Loucy (cell line): ENCODE measurements at regions not wholly inside any gene's neighbourhood (a gene's known extent, or its start where the extent isn't known, plus 50 kb on each side); places are given as distances from the start of the nearest gene placed in this dataset.
"Not testable (repeated sequence)": the region's sequence is repeated elsewhere in the genome, so short reads cannot be mapped to it uniquely, and the experiment has no call there.

Source experiments
- H2AFZ ChIP-seq: fragments of 200-600 bp; sonication (generic); 2 replicates; pipeline ENCODE4 v1.6.0; 2016; ENCODE audit warnings: antibody characterized with exemption, mild to moderate bottlenecking, low read length, moderate library complexity
- H3F3A ChIP-seq: fragments of 200-600 bp; 2 replicates; pipeline ENCODE4 v1.6.0; 2016; ENCODE audit warnings: antibody characterized with exemption, low read depth, mild to moderate bottlenecking
- H3K27me3 ChIP-seq: fragments of 200-600 bp; sonication (generic); 2 replicates; pipeline ENCODE4 v1.6.1; 2014; ENCODE audit warnings: low read length, mild to moderate bottlenecking; ENCODE audit not compliant: insufficient read depth, poor library complexity, severe bottlenecking
- H3K36me3 ChIP-seq: fragments of 200-600 bp; sonication (generic); 2 replicates; pipeline ENCODE4 v1.6.1; 2016; ENCODE audit warnings: low read length; ENCODE audit not compliant: insufficient read depth
- H3K4me1 ChIP-seq: fragments of 200-600 bp; sonication (generic); 2 replicates; pipeline ENCODE4 v1.5.1; 2014; ENCODE audit warnings: low read length, mild to moderate bottlenecking; ENCODE audit not compliant: insufficient read depth, poor library complexity, severe bottlenecking
- H3K4me2 ChIP-seq: fragments of 200-600 bp; sonication (generic); 2 replicates; pipeline ENCODE4 v1.6.0; 2014; ENCODE audit warnings: antibody characterized with exemption, low read length, low read depth, mild to moderate bottlenecking; ENCODE audit not compliant: poor library complexity, severe bottlenecking
- H3K4me3 ChIP-seq: fragments of 200-600 bp; sonication (generic); 2 replicates; pipeline ENCODE4 v1.5.1; 2014; ENCODE audit warnings: low read length, mild to moderate bottlenecking, mixed read lengths; ENCODE audit not compliant: poor library complexity, severe bottlenecking
- H3K79me2 ChIP-seq: fragments of 200-600 bp; sonication (generic); 2 replicates; pipeline ENCODE4 v1.6.1; 2014; ENCODE audit warnings: low read length; ENCODE audit not compliant: insufficient read depth
- H3K9ac ChIP-seq: fragments of 200-600 bp; sonication (generic); 2 replicates; pipeline ENCODE4 v1.6.0; 2014; ENCODE audit warnings: mild to moderate bottlenecking, low read depth, low read length, moderate library complexity; ENCODE audit not compliant: poor library complexity, severe bottlenecking
- H3K9me2 ChIP-seq: fragments of 200-600 bp; sonication (generic); replicated peaks from 2 replicates; pipeline ENCODE4 v1.6.1; 2016; ENCODE audit warnings: low read depth, low read length, mixed read lengths
- H3K9me3 ChIP-seq: fragments of 200-600 bp; sonication (generic); 2 replicates; pipeline ENCODE4 v1.6.1; 2014; ENCODE audit warnings: mild to moderate bottlenecking, antibody characterized with exemption, low read length, low read depth; ENCODE audit not compliant: insufficient read depth
- H4K20me1 ChIP-seq: fragments of 200-600 bp; sonication (generic); 2 replicates; pipeline ENCODE4 v1.6.0; 2014; ENCODE audit warnings: antibody characterized with exemption, low read length, mild to moderate bottlenecking; ENCODE audit not compliant: insufficient read depth, poor library complexity, severe bottlenecking
- CTCF ChIP-seq: fragments of 200-600 bp; sonication (generic); conservative IDR thresholded peaks from 2 replicates; pipeline ENCODE4 v1.5.1; 2014; ENCODE audit warnings: mild to moderate bottlenecking, antibody characterized with exemption, low read length
- EZH2phosphoT487 ChIP-seq: fragments of 200-600 bp; IDR thresholded peaks from 2 replicates; pipeline ENCODE4 v1.6.1; 2018; ENCODE audit warnings: antibody characterized with exemption, mild to moderate bottlenecking, moderate library complexity, borderline replicate concordance

- no peak for TF ChIP-seq EZH2phosphoT487
- TF ChIP-seq CTCF = no peak
Measured at GRCh38 chr3:66642484-66642883, 141.7 kb upstream of the LRIG1 start.

GRCh38 chr3:66644549-66644948, 143.7 kb upstream of the LRIG1 start:
- no peaks in the 10 kb centered on the region for H3K79me2 ChIP-seq
- no peak overlapping the region for H3K4me3 ChIP-seq
- H3K9ac ChIP-seq = no peak overlapping the region
- H3K9me2 ChIP-seq = no peaks in the 10 kb centered on the region
- no peaks in the 10 kb centered on the region for H4K20me1 ChIP-seq
- H3K4me2 ChIP-seq = no peak overlapping the region
- no peaks in the 10 kb centered on the region for H3K9me3 ChIP-seq
- H3F3A ChIP-seq = no peaks in the 10 kb centered on the region
- no peak for TF ChIP-seq EZH2phosphoT487
- no peak for TF ChIP-seq CTCF
- H2AFZ ChIP-seq = no peak overlapping the region
- no peaks in the 10 kb centered on the region for H3K36me3 ChIP-seq
- H3K27me3 ChIP-seq = no peaks in the 10 kb centered on the region
- no peaks in the 10 kb centered on the region for H3K4me1 ChIP-seq

More at GRCh38 chr3:66642484-66642883, 141.7 kb upstream of the LRIG1 start:
- Histone ChIP-seq H3K27me3 (no peaks in the 10 kb centered on the region), H3K9ac (no peak overlapping the region), H4K20me1 (no peaks in the 10 kb centered on the region), H3K9me3 (no peaks in the 10 kb centered on the region), H3F3A (no peaks in the 10 kb centered on the region), H3K4me2 (no peak overlapping the region), H3K4me1 (no peaks in the 10 kb centered on the region), H3K79me2 (no peaks in the 10 kb centered on the region), H3K9me2 (no peaks in the 10 kb centered on the region), H3K4me3 (no peak overlapping the region), H3K36me3 (no peaks in the 10 kb centered on the region), H2AFZ (no peak overlapping the region)

GRCh38 chr3:66648975-66649374, 148.2 kb upstream of the LRIG1 start:
- no peaks in the 10 kb centered on the region for H3K9me2 ChIP-seq
- no peaks in the 10 kb centered on the region for H3K4me1 ChIP-seq
- TF ChIP-seq CTCF (no peak), EZH2phosphoT487 (no peak)
- no peaks in the 10 kb centered on the region for H3K79me2 ChIP-seq
- H4K20me1 ChIP-seq = no peaks in the 10 kb centered on the region
- H3K4me2 ChIP-seq = no peak overlapping the region
- H3K4me3 ChIP-seq = no peak overlapping the region
- no peaks in the 10 kb centered on the region for H3K27me3 ChIP-seq
- no peaks in the 10 kb centered on the region for H3K36me3 ChIP-seq
- no peaks in the 10 kb centered on the region for H3F3A ChIP-seq
- no peak overlapping the region for H3K9ac ChIP-seq
- no peaks in the 10 kb centered on the region for H3K9me3 ChIP-seq
- no peak overlapping the region for H2AFZ ChIP-seq

GRCh38 chr3:66651520-66651919, 150.7 kb upstream of the LRIG1 start:
- not testable (repeated sequence) for H3K9ac ChIP-seq, H3K9me3 ChIP-seq

GRCh38 chr3:66652100-66652499, 151.3 kb upstream of the LRIG1 start:
- H2AFZ ChIP-seq, H3K79me2 ChIP-seq, H3K36me3 ChIP-seq, H4K20me1 ChIP-seq, H3F3A ChIP-seq, H3K4me2 ChIP-seq, H3K9me3 ChIP-seq, H3K4me3 ChIP-seq, H3K27me3 ChIP-seq, H3K9ac ChIP-seq, H3K9me2 ChIP-seq, H3K4me1 ChIP-seq: not testable (repeated sequence)

More at GRCh38 chr3:66651520-66651919, 150.7 kb upstream of the LRIG1 start:
- not testable (repeated sequence) for H3K27me3 ChIP-seq, H3F3A ChIP-seq, H3K4me1 ChIP-seq, H2AFZ ChIP-seq, H4K20me1 ChIP-seq, H3K9me2 ChIP-seq, H3K36me3 ChIP-seq, H3K4me2 ChIP-seq, H3K79me2 ChIP-seq, H3K4me3 ChIP-seq
